SK-N-SH (cell line): ENCODE measurements at regions not wholly inside any gene's neighbourhood (a gene's known extent, or its start where the extent isn't known, plus 50 kb on each side); places are given as distances from the start of the nearest gene placed in this dataset.

Experiments used
- CTCF ChIP-seq: fragments of 200-600 bp; sonication (generic); IDR thresholded peaks from 2 replicates; pipeline ENCODE4 v1.6.1; 2017; ENCODE audit warnings: antibody characterized with exemption, mild to moderate bottlenecking, moderate library complexity
- GATA2 ChIP-seq: sonication (generic); formaldehyde crosslinking; IDR thresholded peaks from 2 replicates; pipeline ENCODE4 v1.5.0; 2020; ENCODE audit warnings: mild to moderate bottlenecking, missing genetic modification reagents
- MEF2A ChIP-seq: IDR thresholded peaks from 2 replicates; pipeline ENCODE4 v1.4.0; 2012; ENCODE audit warnings: low read depth, borderline replicate concordance
- RAD21 ChIP-seq: IDR thresholded peaks from 2 replicates; pipeline ENCODE4 v1.6.1; 2012; ENCODE audit warnings: mild to moderate bottlenecking, low read length
- SIN3A ChIP-seq: IDR thresholded peaks from 2 replicates; pipeline ENCODE4 v1.6.1; 2012; ENCODE audit warnings: low read depth, mild to moderate bottlenecking, low read length, moderate library complexity, borderline replicate concordance
- SMC3 ChIP-seq: IDR thresholded peaks from 2 replicates; pipeline ENCODE4 v1.6.1; 2012; ENCODE audit warnings: low read depth, low read length, improper control_type of control experiment

DNA sequence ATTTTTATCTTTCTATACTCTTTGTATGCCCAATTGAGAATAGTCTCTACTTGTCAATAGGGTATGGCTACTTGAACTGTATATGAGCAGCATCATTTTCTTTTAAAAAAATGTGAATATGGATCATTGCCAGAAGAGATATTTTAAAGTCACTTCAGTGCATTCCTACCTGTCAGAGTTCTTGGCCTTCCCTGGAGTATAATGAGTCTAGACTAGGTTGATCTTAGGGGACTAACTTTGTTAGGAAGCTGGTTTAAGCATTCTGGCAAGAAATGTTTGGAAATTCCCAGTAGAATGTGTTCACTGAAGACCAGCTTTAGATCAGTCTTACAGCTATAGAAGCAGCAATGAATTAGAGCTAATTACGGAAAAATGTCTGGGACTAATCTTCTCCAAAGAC is 178.2 kb downstream of the FAT4 start:
- TF ChIP-seq SIN3A (no peak), CTCF (no peak), GATA2 (CRISPR knock-in tag) (no peak), RAD21 (no peak), MEF2A (no peak), SMC3 (no peak)
